ENCODE measurements at regions not wholly inside any gene's neighbourhood (a gene's known extent, or its start where the extent isn't known, plus 50 kb on each side); places are given as distances from the start of the nearest gene placed in this dataset.

DNA sequence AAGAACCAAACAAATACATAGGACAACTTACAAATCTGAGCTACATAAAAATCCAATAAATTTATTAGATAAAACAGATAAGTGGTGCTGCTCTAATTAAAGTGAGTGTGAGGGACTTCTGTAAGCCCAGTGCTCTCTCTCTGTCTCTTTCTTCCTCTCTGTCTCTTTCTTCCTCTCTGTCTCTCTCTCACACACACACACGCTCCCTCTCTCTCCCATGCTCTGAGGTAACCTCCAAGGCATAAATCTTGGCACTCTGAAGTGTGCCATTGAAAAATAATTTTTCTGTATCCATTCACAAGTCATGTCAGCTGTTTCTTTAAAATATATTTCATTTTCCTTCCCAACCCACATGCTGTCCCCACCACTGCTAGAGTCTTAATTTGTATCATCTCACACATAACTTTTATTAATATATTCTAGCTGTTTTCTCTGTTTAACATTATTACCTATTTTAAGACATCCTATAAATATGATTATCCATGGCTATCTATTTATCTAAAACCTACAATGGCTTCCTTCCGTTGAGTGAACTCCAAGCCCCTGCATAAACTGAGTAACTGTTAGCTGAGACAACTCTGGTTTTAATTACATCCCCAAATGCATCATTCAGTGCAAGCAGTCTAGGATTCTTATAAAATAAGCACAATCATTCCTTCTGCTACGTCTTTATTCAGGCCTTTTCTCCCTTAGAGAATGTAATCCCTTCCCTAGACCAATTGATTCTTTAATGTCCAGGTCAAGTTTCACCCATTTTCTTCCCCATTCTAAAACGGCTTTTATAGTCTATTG lies 57.4 kb upstream of the SLC5A12 start:
- H3K4me1 ChIP-seq (ENCODE audit: control insufficient read depth in 1 of 2, insufficient read depth in 2 of 2, low read length in 2 of 2) = no peaks in the 10 kb centered on the region
- RAD21 ChIA-PET (ENCODE audit: low non-redundant PET in 1 of 2, low total read pairs in 2 of 2, uncharacterized antibody in 2 of 2, unreplicated experiment in 2 of 2) = no interaction called here
- no peaks in the 10 kb centered on the region for H4K20me1 ChIP-seq (ENCODE audit: insufficient read depth)
- no peak overlapping the region for H3K27ac ChIP-seq (ENCODE audit: low read depth, low read length)
- TF ChIP-seq EGR1 (IDR thresholded peaks at IDR 0.05; ENCODE audit: low read depth) = no peak
- TF ChIP-seq ZNF274 (IDR thresholded peaks at IDR 0.05; ENCODE audit: low read depth, low read length) = no peak
- no peak for TF ChIP-seq JUND (IDR thresholded peaks at IDR 0.05)
- no peak for TF ChIP-seq CEBPB (IDR thresholded peaks at IDR 0.05; ENCODE audit: low read depth)
- no peak for TF ChIP-seq SIN3A (IDR thresholded peaks at IDR 0.05; ENCODE audit: low read depth)
- no peak for TF ChIP-seq POLR2A (IDR thresholded peaks at IDR 0.05; ENCODE audit: borderline replicate concordance, extremely low read depth, insufficient read depth, insufficient read length)
- no peak for TF ChIP-seq SRF (IDR thresholded peaks at IDR 0.05; ENCODE audit: low read depth)
- no peak for TF ChIP-seq POLR2AphosphoS5 (IDR thresholded peaks at IDR 0.05; ENCODE audit: low read depth, low read length)
- TF ChIP-seq, protein P1, sequence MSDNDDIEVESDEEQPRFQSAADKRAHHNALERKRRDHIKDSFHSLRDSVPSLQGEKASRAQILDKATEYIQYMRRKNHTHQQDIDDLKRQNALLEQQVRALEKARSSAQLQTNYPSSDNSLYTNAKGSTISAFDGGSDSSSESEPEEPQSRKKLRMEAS (IDR thresholded peaks at IDR 0.05) = no peak
- TF ChIP-seq RAD21 (IDR thresholded peaks at IDR 0.05; ENCODE audit: low read depth) = no peak
- TF ChIP-seq, protein P2, sequence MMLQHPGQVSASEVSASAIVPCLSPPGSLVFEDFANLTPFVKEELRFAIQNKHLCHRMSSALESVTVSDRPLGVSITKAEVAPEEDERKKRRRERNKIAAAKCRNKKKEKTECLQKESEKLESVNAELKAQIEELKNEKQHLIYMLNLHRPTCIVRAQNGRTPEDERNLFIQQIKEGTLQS (IDR thresholded peaks at IDR 0.05) = no peak
- TF ChIP-seq, protein P3, sequence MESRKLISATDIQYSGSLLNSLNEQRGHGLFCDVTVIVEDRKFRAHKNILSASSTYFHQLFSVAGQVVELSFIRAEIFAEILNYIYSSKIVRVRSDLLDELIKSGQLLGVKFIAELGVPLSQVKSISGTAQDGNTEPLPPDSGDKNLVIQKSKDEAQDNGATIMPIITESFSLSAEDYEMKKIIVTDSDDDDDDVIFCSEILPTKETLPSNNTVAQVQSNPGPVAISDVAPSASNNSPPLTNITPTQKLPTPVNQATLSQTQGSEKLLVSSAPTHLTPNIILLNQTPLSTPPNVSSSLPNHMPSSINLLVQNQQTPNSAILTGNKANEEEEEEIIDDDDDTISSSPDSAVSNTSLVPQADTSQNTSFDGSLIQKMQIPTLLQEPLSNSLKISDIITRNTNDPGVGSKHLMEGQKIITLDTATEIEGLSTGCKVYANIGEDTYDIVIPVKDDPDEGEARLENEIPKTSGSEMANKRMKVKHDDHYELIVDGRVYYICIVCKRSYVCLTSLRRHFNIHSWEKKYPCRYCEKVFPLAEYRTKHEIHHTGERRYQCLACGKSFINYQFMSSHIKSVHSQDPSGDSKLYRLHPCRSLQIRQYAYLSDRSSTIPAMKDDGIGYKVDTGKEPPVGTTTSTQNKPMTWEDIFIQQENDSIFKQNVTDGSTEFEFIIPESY (IDR thresholded peaks at IDR 0.05; ENCODE audit: extremely low read depth, insufficient replicate concordance, low read length) = no peak
- TF ChIP-seq ZFX (IDR thresholded peaks at IDR 0.05) = no peak
- no peak for TF ChIP-seq ELF1 (IDR thresholded peaks at IDR 0.05; ENCODE audit: borderline replicate concordance, low read depth)
- no peak for TF ChIP-seq SP1 (IDR thresholded peaks at IDR 0.05; ENCODE audit: low read depth)
- TF ChIP-seq, protein P4, sequence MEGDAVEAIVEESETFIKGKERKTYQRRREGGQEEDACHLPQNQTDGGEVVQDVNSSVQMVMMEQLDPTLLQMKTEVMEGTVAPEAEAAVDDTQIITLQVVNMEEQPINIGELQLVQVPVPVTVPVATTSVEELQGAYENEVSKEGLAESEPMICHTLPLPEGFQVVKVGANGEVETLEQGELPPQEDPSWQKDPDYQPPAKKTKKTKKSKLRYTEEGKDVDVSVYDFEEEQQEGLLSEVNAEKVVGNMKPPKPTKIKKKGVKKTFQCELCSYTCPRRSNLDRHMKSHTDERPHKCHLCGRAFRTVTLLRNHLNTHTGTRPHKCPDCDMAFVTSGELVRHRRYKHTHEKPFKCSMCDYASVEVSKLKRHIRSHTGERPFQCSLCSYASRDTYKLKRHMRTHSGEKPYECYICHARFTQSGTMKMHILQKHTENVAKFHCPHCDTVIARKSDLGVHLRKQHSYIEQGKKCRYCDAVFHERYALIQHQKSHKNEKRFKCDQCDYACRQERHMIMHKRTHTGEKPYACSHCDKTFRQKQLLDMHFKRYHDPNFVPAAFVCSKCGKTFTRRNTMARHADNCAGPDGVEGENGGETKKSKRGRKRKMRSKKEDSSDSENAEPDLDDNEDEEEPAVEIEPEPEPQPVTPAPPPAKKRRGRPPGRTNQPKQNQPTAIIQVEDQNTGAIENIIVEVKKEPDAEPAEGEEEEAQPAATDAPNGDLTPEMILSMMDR (IDR thresholded peaks at IDR 0.05 in 2 of 3, conservative IDR thresholded peaks at IDR 0.05 in 1 of 3; ENCODE audit: borderline replicate concordance in 1 of 3, insufficient read depth in 1 of 3, low read depth in 2 of 3, low read length in 2 of 3) = no peak
- no peak for TF ChIP-seq FOSL1 (IDR thresholded peaks at IDR 0.05; ENCODE audit: low read depth)
- no peak for TF ChIP-seq EZH2phosphoT487 (IDR thresholded peaks at IDR 0.05; ENCODE audit: borderline replicate concordance)
- TF ChIP-seq CBX3 (IDR thresholded peaks at IDR 0.05; ENCODE audit: low read depth) = no peak
- TF ChIP-seq EZH2 (IDR thresholded peaks at IDR 0.05) = no peak
- H3K9me2 ChIP-seq (ENCODE audit: insufficient read depth) = no peaks in the 10 kb centered on the region
- H2AFZ ChIP-seq (ENCODE audit: low read depth, low read length, poor library complexity, severe bottlenecking) = no peak overlapping the region
- POLR2A ChIA-PET = no interaction called here
- BruUV-seq (replicated peaks) = no TSS peak
- no peak overlapping the region for H3K4me2 ChIP-seq (ENCODE audit: low read length)
- H3K36me3 ChIP-seq (ENCODE audit: control insufficient read depth in 1 of 2, insufficient read depth in 2 of 2, low read length in 2 of 2) = no peaks in the 10 kb centered on the region
- ATAC-seq (no peak), DNase-seq (ENCODE audit: low read depth, low spot score) (no peak)
- no peaks in the 10 kb centered on the region for H3K79me2 ChIP-seq (ENCODE audit: insufficient read depth, low read length)
- intact Hi-C loops (cut with micrococcal nuclease) = no loop called here
- H3K9ac ChIP-seq (ENCODE audit: low read length) = no peak overlapping the region
- no peak overlapping the region for H3K4me3 ChIP-seq (replicated peaks in 1 of 2; ENCODE audit: low read depth in 1 of 2, low read length in 2 of 2)
- CTCF ChIA-PET = no interaction called here
- H3K9me3 ChIP-seq (ENCODE audit: control insufficient read depth in 1 of 2, insufficient read depth in 1 of 2, low read depth in 1 of 2, low read length in 2 of 2) = no peaks in the 10 kb centered on the region; a peak in 1 of 4 replicates
- no peaks in the 10 kb centered on the region for H3K27me3 ChIP-seq (ENCODE audit: insufficient read depth, low read length)

Measured in HCT116 (cell line).